ENCODE measurements at regions not wholly inside any gene's neighbourhood (a gene's known extent, or its start where the extent isn't known, plus 50 kb on each side); places are given as distances from the start of the nearest gene placed in this dataset.

DNA sequence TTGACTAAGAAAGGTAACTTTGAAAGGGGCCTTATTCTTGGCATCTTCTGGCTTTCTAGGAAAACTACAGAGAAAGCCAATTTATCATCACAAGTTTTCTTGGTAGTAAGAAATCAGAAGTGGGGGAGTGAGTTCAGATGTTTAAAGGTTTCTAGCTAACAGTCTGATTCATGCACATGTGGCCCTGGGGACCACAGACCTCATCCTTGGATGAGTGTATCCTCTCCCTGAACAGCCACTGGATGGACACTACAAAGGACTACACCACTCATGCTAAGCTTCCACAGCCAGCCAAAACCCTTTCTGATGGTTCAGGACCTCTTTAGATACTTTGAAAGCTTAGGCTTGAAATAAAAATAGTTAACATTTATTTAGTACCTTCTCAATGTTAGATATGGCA, 218.3 kb upstream of the STK17B start:
- Histone ChIP-seq H2BK5ac (ENCODE audit: insufficient read length, low read length) (no peak overlapping the region), H3K27ac (ENCODE audit: insufficient read length, low read depth, low read length) (no peak overlapping the region), H2BK120ac (ENCODE audit: low read depth, low read length, poor library complexity, severe bottlenecking) (no peak overlapping the region), H2BK12ac (ENCODE audit: insufficient read length, low read depth, low read length) (no peak overlapping the region), H3K27me3 (ENCODE audit: insufficient read depth, low read length) (no peaks in the 10 kb centered on the region), H3T11ph (ENCODE audit: low read length) (no peak overlapping the region), H3K56ac (ENCODE audit: insufficient read length, low read depth, low read length) (no peak overlapping the region), H3K14ac (ENCODE audit: insufficient read depth, low read length) (no peak overlapping the region), H3K4me1 (ENCODE audit: insufficient read depth, low read length) (no peaks in the 10 kb centered on the region), H2AFZ (ENCODE audit: low read length) (no peak overlapping the region), H3K4me2 (ENCODE audit: insufficient read depth, insufficient read length, low read length) (no peak overlapping the region), H3K9ac (ENCODE audit: extremely low read depth, insufficient read length, low read length) (no peak overlapping the region), H3K23me2 (ENCODE audit: insufficient read length, low read depth, low read length, poor library complexity, severe bottlenecking) (no peaks in the 10 kb centered on the region), H3K23ac (ENCODE audit: insufficient read length, low read depth, low read length) (no peak overlapping the region), H3K79me2 (ENCODE audit: insufficient read depth, low read length) (no peaks in the 10 kb centered on the region), H2AK5ac (ENCODE audit: insufficient read length, low read length) (no peak overlapping the region), H3K9me3 (ENCODE audit: control insufficient read depth, low read depth, low read length) (no peaks in the 10 kb centered on the region), H3K18ac (ENCODE audit: insufficient read length, low read depth, low read length) (no peak overlapping the region), H2BK15ac (ENCODE audit: low read depth, low read length) (no peak overlapping the region), H4K91ac (ENCODE audit: insufficient read length, low read depth, low read length) (no peak overlapping the region), H4K20me1 (ENCODE audit: control insufficient read depth, insufficient read depth, insufficient read length) (no peaks in the 10 kb centered on the region), H4K5ac (ENCODE audit: insufficient read length, low read depth, low read length) (no peak overlapping the region), H4K8ac (replicated peaks; ENCODE audit: insufficient read length, low read depth, low read length) (no peak overlapping the region), H3K4ac (ENCODE audit: low read depth, low read length) (no peak overlapping the region), H3K79me1 (ENCODE audit: insufficient read depth, low read depth, low read length, poor library complexity, severe bottlenecking) (no peaks in the 10 kb centered on the region), H2BK20ac (ENCODE audit: low read depth, low read length, poor library complexity, severe bottlenecking) (no peak overlapping the region)
- H3K4me1 Mint-ChIP-seq = peaks cover 4 to 6% of the 10 kb centered on the region in 2 experiments; a peak in 3 of 4 replicates
- no peak overlapping the region for H3K4me3 Mint-ChIP-seq
- H3K9me3 Mint-ChIP-seq = peaks cover 0 to 2% of the 10 kb centered on the region in 2 experiments; a peak in 1 of 5 replicates
- H3K36me3 Mint-ChIP-seq (ENCODE audit: insufficient read depth in 1 of 3, low read depth in 3 of 3) = no peaks in the 10 kb centered on the region
- no peak for DNase-seq
- TF ChIP-seq, protein P1, sequence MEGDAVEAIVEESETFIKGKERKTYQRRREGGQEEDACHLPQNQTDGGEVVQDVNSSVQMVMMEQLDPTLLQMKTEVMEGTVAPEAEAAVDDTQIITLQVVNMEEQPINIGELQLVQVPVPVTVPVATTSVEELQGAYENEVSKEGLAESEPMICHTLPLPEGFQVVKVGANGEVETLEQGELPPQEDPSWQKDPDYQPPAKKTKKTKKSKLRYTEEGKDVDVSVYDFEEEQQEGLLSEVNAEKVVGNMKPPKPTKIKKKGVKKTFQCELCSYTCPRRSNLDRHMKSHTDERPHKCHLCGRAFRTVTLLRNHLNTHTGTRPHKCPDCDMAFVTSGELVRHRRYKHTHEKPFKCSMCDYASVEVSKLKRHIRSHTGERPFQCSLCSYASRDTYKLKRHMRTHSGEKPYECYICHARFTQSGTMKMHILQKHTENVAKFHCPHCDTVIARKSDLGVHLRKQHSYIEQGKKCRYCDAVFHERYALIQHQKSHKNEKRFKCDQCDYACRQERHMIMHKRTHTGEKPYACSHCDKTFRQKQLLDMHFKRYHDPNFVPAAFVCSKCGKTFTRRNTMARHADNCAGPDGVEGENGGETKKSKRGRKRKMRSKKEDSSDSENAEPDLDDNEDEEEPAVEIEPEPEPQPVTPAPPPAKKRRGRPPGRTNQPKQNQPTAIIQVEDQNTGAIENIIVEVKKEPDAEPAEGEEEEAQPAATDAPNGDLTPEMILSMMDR (conservative IDR thresholded peaks at IDR 0.05) = no peak
- H3K27ac Mint-ChIP-seq = no peak overlapping the region
- H3K27me3 Mint-ChIP-seq (ENCODE audit: low read depth) = no peaks in the 10 kb centered on the region

Measured in H9 (cell line).